ENCODE measurements at regions not wholly inside any gene's neighbourhood (a gene's known extent, or its start where the extent isn't known, plus 50 kb on each side); places are given as distances from the start of the nearest gene placed in this dataset.

DNA sequence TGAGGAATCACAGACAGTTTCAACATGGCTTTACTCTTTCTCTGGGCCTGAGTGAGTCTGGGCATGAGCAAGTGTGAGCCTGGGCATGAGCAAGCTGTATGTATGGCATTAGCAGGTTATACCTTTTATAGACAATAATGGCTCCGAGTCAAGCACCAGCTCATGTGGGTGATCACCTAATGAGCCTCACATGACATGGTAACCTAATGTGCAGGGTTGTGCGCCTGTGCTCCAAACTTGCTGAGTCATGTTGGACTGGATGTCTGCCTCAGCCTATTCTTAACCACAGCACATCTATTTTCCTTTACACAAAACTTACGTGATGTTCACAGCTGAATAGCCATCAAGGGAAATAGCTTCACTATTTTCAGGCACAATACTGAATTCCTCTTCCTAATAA, 236.2 kb upstream of the NRIP1 start:
- intact Hi-C loops (cut with DNase I): no loop called here
- DNase-seq (ENCODE audit: low spot score in 2 of 2): no peak
- TF ChIP-seq, protein P1, sequence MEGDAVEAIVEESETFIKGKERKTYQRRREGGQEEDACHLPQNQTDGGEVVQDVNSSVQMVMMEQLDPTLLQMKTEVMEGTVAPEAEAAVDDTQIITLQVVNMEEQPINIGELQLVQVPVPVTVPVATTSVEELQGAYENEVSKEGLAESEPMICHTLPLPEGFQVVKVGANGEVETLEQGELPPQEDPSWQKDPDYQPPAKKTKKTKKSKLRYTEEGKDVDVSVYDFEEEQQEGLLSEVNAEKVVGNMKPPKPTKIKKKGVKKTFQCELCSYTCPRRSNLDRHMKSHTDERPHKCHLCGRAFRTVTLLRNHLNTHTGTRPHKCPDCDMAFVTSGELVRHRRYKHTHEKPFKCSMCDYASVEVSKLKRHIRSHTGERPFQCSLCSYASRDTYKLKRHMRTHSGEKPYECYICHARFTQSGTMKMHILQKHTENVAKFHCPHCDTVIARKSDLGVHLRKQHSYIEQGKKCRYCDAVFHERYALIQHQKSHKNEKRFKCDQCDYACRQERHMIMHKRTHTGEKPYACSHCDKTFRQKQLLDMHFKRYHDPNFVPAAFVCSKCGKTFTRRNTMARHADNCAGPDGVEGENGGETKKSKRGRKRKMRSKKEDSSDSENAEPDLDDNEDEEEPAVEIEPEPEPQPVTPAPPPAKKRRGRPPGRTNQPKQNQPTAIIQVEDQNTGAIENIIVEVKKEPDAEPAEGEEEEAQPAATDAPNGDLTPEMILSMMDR (IDR thresholded peaks at IDR 0.05): no peak

DNA sequence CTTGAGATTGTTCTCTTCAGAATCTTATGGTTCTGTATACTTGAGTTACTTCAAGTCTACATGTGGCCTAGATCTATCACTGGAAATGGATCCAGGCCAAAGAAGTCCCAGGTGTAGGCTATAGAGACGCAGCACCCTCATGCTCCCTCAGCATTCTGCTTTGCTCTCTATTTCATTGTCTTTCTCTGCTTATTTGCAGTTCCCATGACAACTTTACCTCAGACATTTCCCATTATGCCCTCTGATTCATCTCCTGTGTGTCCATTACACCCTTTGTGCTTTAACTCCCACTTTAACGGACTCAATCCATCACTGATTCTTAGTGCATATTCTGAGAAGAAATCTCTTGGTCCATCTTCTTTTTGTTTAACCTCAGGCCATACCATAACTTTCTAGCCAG, 236.9 kb upstream of the NRIP1 start:
- Histone ChIP-seq H3K4me1 (no peaks in the 10 kb centered on the region), H3K36me3 (no peaks in the 10 kb centered on the region), H3K9me3 (no peaks in the 10 kb centered on the region), H3K27ac (no peak overlapping the region), H3K4me3 (no peak overlapping the region), H3K27me3 (no peaks in the 10 kb centered on the region)
- TF ChIP-seq, protein P1 (IDR thresholded peaks at IDR 0.05): no peak
- intact Hi-C loops (cut with DNase I): no loop called here
- no peak for DNase-seq (ENCODE audit: low spot score in 2 of 2)

More for the DNA sequence above, 236.2 kb upstream of the NRIP1 start:
- Histone ChIP-seq H3K36me3 (no peaks in the 10 kb centered on the region), H3K9me3 (no peaks in the 10 kb centered on the region), H3K27me3 (no peaks in the 10 kb centered on the region), H3K27ac (no peak overlapping the region), H3K4me3 (no peak overlapping the region), H3K4me1 (no peaks in the 10 kb centered on the region)

DNA sequence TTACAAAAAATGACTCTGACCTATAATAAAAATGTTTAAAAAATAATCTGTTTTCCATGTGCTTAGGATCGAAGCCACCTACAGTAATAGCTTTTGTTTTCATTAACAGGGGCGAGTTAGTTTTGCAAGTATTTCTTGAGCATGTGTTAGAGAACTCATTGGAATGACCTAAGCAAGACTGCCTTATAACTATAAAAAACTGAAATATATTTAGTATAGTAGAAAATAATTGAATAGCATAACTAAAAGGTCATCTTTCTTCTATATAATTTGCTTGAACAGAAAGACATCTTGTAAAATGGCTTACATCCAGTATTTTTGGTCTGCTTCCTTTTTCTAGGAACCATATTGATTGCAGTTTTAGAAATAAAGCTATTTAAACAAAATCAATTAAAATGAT, 241.5 kb upstream of the NRIP1 start:
- no peaks in the 10 kb centered on the region for H3K36me3 ChIP-seq
- intact Hi-C loops (cut with DNase I): no loop called here
- no peak overlapping the region for H3K27ac ChIP-seq
- H3K4me1 ChIP-seq: no peaks in the 10 kb centered on the region
- H3K9me3 ChIP-seq: no peaks in the 10 kb centered on the region
- H3K4me3 ChIP-seq: no peak overlapping the region
- TF ChIP-seq, protein P1 (IDR thresholded peaks at IDR 0.05): no peak
- H3K27me3 ChIP-seq: no peaks in the 10 kb centered on the region
- no peak for DNase-seq (ENCODE audit: low spot score in 2 of 2)

DNA sequence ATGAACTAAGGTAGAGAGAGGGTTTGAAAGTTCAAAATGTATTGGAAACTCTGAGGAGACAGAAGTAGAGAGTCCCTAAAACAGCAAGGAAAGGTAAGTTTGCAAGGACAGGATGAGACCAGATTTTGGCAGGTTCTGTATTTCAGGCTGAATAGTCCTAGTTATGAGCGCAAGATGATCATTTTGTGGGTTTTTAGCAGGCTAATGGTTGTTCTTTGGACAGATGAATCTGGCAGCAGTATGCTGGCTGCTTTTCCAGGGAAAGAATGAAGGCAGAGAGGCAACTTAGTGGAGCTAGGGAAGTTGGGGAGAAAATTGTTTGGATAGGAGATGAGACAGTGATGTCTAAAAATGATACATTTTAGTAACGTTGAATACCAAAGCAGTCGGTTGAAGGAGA, 243.5 kb upstream of the NRIP1 start:
- Histone ChIP-seq H3K27ac (no peak overlapping the region), H3K9me3 (no peaks in the 10 kb centered on the region), H3K36me3 (no peaks in the 10 kb centered on the region), H3K4me1 (no peaks in the 10 kb centered on the region), H3K4me3 (no peak overlapping the region), H3K27me3 (no peaks in the 10 kb centered on the region)
- DNase-seq (ENCODE audit: low spot score in 2 of 2): no peak
- TF ChIP-seq, protein P1 (IDR thresholded peaks at IDR 0.05): no peak
- intact Hi-C loops (cut with DNase I): no loop called here

DNA sequence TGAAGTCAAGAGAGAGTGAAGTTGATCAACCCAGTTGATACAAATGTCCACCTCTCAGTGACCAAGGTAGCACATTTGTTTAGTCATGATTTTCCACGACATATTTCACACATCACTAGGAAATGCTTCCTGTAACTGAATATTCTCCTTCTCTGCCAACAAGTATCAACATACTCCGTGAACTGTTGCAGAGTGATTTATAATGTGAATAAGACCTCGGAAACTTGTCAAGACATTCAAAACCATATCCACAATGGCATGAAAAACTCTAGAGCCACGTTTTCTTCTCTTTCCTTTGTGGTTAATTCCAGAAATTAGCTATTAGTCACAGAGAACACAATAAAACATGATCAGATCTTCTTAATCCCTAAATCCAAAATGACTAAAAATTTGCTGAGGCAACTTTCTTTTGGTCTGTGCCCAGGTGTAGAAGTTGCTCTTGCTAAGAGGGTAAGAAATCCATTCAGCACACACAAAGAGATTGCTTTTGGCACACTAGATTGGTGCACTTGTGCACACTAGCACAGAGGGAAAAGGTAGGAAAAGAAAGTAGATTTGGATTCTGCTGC, 244.3 kb upstream of the NRIP1 start:
- Histone ChIP-seq H3K36me3 (no peaks in the 10 kb centered on the region), H3K27me3 (no peaks in the 10 kb centered on the region), H3K9me3 (no peaks in the 10 kb centered on the region), H3K4me1 (no peaks in the 10 kb centered on the region), H3K27ac (no peak overlapping the region), H3K4me3 (no peak overlapping the region)
- DNase-seq (ENCODE audit: low spot score in 2 of 2): no peak
- TF ChIP-seq, protein P1 (IDR thresholded peaks at IDR 0.05): no peak
- intact Hi-C loops (cut with DNase I): no loop called here

DNA sequence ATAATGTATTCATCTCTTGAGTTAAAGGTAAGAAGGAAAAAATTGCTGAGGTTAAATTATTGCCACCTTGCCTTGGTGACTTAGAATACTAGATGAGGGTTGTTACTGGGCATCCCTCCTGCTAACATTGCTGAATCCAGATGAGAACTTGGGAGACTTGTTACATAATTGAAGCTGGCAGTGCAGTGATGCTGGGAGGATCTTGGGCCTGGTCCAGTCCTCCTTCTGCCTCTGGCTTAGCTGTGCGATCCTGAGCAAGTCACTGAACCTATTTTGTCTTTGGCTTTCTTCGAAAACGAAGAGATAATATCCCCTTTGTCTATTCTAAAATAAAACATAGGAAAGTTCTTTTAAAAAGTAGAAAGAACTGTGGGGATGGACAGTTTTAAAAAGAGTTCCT, 244.9 kb upstream of the NRIP1 start:
- Histone ChIP-seq H3K4me3 (no peak overlapping the region), H3K36me3 (no peaks in the 10 kb centered on the region), H3K9me3 (no peaks in the 10 kb centered on the region), H3K4me1 (no peaks in the 10 kb centered on the region), H3K27ac (no peak overlapping the region), H3K27me3 (no peaks in the 10 kb centered on the region)
- TF ChIP-seq, protein P1 (IDR thresholded peaks at IDR 0.05): no peak
- no peak for DNase-seq (ENCODE audit: low spot score in 2 of 2)
- intact Hi-C loops (cut with DNase I): no loop called here
